OCI-LY1 (cell line): ENCODE measurements at regions not wholly inside any gene's neighbourhood (a gene's known extent, or its start where the extent isn't known, plus 50 kb on each side); places are given as distances from the start of the nearest gene placed in this dataset.

Source experiments
- CTCF ChIP-seq: fragments of 200-600 bp; sonication (generic), shearing (Covaris generic); IDR thresholded peaks from 2 replicates; pipeline ENCODE4 v1.5.1; 2017; ENCODE audit warnings: mild to moderate bottlenecking, antibody characterized with exemption, low read length, moderate library complexity, mixed read lengths
- EZH2 ChIP-seq: fragments of 200-600 bp; sonication (generic), shearing (Covaris generic); IDR thresholded peaks from 2 replicates; pipeline ENCODE4 v1.8.0; 2017; ENCODE audit warnings: borderline replicate concordance, mixed run types, mild to moderate bottlenecking, antibody characterized with exemption, low read length, moderate library complexity, mixed read lengths

- TF ChIP-seq CTCF = no peak
- TF ChIP-seq EZH2 = no peak
Measured at GRCh38 chr2:122080871-122081270, 325.4 kb downstream of the TSN start.
